ENCODE measurements at regions not wholly inside any gene's neighbourhood (a gene's known extent, or its start where the extent isn't known, plus 50 kb on each side); places are given as distances from the start of the nearest gene placed in this dataset.

DNA sequence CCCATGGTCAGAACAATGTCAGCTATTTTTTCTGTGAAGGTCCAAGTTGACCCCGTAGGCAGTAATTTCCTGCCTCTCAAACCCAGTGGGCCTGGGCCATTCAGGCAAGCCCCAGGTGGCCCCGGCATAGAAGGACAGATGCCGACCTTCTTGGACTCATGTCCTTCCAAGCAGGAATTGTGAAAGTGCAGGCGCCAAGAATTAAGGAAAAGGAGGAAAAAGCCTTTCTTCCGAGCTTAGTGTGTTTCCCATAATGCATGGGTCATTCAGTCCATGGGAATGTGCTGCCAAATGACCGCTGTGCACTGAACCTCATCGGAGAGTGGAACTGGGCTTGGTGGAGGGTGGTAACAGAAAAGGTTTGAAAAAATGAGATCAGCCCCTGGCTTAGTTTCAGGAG lies 196.5 kb upstream of the HS3ST1 start:
- ATAC-seq (no peak), DNase-seq (ENCODE audit: low spot score) (no peak)

DNA sequence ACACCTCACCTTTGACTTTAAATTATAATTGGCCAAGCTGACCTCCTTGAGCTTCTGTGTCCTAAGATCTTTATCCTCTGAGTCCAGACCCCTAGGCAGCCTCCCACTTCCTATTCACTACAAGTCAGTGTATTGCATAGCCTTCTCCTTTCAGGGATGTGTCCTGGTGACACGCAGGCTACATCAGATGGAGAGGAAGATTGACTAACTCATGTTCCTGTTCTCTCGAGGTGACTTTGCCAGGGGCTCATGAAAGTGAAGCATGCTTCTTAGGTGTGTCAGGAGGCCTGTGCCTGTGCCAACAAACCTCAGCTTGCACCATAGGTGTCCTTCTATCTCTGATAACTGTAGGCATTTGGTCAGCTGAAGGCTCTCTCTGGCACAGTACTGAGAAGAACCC lies 195.7 kb upstream of the HS3ST1 start:
- DNase-seq (ENCODE audit: low spot score) (no peak), ATAC-seq (no peak)

- ATAC-seq (peak; percentile 82), DNase-seq (ENCODE audit: low spot score) (no peak)
These were observed 195.0 kb upstream of the HS3ST1 start for GRCh38 chr4:11623726-11624037.

GRCh38 chr4:11622961-11623725 lies 194.4 kb upstream of the HS3ST1 start:
- ATAC-seq (no peak), DNase-seq (ENCODE audit: low spot score) (no peak)

- no peak for ATAC-seq
These were observed 192.2 kb upstream of the HS3ST1 start for GRCh38 chr4:11620861-11621260.

DNA sequence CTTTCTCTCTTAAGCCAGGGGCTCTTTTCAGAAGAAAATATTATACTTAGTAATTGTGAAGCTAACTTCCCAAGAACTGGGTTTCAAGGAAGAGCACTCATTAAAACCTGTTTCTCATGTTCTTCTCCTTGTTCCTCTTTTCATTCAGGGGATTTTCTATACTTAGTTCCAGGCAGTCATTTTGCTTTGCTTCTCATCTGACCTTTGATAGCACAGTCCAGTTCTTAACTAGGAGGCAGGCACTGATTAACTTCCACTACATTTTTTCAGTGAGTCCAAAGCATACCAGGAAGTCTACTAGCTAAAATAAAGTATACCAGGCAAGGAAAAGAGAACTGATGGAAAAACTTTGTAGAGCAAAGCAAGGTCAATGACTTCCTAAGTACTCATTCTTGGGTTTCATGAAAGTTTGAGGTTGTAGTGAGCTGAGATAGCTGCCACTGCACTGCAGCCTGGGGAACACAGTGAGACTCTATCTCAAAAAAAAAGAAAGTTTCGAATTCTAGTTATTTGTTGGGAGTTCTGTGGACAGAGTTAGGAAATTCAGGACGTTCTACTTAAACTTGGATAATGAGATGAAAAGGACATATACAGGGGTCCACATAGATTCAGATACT lies 190.1 kb upstream of the HS3ST1 start:
- ATAC-seq = peak; percentile 80
- DNase-seq (ENCODE audit: low spot score) = no peak

More at GRCh38 chr4:11620861-11621260, 192.2 kb upstream of the HS3ST1 start:
- DNase-seq (ENCODE audit: low spot score) = no peak

DNA sequence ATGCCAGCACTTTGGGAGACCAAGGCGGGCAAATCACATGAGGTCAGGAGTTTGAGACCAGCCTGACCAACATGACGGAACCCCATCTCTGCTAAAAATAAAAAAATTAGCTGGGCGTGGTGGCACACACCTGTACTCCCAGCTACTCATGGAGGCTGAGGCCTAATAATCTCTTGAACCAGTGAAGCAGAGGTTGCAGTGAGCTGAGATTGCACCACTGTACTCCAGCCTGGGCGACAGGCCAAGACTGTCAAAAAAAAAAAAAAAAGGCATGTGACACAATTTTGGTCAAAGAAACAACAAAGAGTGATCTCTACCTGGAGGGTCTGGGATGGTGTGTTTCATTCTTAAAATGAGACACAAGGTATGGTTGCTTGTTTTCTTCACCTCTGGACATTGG lies 188.2 kb upstream of the HS3ST1 start:
- ATAC-seq (peak; percentile 69), DNase-seq (ENCODE audit: low spot score) (no peak)

DNA sequence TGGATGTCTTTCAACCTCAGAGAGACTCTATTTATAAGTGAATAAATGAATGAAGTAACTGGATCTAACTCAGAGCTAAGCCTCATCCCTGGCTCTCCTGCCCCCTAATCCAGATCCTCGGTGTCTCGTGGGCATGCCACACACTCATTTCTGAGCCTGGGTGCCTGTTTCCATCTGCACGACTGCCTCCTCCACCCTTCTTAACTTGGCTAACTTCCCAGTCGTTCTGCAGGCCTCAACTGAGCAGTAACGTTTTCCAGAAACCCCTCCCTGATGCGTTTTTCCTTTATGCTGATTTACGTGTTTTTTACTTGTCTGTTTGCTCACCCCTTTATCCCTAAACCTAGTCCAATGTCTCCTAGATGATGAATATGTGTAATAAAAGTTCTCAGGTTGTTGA lies 186.9 kb upstream of the HS3ST1 start:
- DNase-seq (ENCODE audit: low spot score) = no peak
- ATAC-seq = no peak

DNA sequence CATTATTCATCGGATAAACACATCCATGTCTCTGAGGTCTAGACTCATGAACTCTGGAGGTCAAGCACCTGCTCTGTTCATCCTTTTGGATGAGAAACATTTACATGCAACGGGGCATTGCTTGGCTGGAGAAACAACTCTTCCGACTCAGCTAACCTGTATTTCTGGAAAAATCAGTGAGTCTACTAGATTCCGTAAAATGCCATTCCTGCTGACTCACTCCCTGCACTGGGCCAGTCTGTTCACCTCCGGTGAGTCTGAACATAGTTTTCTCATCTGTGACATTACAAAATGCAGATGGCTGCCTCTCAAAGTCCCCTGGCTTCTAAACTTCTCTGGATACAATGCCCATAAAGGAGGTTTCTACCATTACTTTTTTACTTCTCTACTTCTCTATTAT lies 185.7 kb upstream of the HS3ST1 start:
- ATAC-seq (no peak), DNase-seq (ENCODE audit: low spot score) (no peak)

DNA sequence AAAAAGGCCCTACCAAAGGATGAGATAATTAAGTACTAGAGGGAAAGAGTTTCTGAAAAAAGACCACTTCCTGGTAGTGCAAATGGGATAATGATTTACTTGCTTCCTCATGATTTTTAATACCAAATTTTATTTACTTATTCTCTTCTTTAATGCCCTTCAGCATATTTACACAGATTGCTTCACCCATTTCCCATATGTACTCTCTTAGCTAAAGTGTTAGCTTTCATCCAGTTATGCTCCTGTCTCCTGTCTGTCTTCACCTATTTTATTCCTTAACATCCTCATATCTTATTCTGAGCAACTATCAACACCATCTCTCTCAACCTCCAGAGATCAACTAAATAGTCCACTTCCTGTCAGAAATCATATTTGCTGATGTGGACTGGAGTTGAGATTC lies 183.2 kb upstream of the HS3ST1 start:
- ATAC-seq = no peak
- DNase-seq (ENCODE audit: low spot score) = no peak

- ATAC-seq (no peak), DNase-seq (ENCODE audit: low spot score) (no peak)
These were observed 181.1 kb upstream of the HS3ST1 start for GRCh38 chr4:11609751-11610150.

DNA sequence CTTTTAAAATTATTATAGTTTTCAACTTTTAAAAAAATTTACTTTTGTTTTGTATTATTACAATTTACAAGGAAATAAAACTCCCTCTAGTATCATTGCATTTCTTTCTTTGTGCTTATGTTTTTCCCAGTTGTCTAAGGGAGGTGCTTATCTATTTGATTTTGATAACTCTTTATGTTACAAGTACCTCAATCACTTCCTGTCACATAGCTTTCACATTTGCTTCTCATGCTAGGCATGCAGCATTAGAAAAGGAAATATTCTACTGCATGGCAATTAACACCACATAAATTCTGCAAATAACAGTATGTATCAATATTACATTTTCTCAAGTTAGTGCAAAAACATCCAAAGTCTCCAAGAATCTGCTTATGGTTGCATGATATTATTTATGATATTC lies 180.3 kb upstream of the HS3ST1 start:
- DNase-seq (ENCODE audit: low spot score) = no peak
- no peak for ATAC-seq

DNA sequence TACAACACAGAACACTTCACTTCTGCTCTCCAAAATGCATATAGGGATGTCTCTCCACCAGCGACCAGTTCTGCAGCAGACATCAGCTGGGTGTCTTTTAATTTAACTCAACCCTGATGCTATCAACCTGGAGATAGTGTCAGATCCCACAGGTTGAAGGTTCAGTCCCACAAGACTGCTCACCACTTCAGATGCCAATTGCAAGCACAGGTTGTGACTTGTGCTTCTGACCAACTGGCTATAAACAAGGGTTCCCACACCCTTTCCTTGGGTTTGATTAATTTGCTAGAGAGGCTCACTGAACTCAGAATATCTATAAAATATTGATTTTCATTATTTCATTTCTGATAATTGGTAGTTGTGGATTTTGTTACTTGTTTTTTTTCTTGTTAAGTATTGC lies 177.4 kb upstream of the HS3ST1 start:
- ATAC-seq = no peak
- no peak for DNase-seq (ENCODE audit: low spot score)

- no peak for ATAC-seq
- DNase-seq (ENCODE audit: low spot score) = no peak
These were observed 176.9 kb upstream of the HS3ST1 start for GRCh38 chr4:11605597-11605996.

- no peak for DNase-seq (ENCODE audit: low spot score)
- ATAC-seq = no peak
These were observed 176.1 kb upstream of the HS3ST1 start for GRCh38 chr4:11604821-11605220.

DNA sequence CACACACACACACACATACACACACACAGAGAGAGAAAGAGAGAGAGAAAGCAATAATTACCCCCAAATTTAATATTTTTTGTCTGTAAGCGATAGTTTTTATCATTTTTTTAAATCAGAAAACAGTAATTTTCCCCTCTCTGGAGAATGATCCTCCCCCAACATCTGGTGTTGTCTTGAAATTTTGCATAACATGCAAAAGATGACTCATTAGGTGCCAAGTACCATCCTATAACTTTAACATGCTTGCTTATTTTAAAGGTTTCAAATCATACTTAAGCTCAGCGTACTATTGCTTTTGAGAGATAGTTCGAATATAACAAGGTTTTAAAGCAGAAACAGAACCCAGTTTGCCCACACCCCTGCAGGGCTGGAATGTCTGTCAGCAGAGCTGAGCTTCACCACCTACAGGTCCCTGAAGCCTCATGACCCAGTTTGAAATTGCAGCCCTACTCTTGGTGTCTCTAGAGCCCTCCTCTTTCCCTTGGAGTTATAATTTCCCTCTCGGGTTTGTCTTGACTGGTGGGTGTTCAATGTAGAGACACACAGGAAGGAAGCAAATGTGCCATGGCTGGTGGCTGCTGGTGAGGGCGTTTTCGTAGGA lies 175.0 kb upstream of the HS3ST1 start:
- ATAC-seq (no peak), DNase-seq (ENCODE audit: low spot score) (no peak)

DNA sequence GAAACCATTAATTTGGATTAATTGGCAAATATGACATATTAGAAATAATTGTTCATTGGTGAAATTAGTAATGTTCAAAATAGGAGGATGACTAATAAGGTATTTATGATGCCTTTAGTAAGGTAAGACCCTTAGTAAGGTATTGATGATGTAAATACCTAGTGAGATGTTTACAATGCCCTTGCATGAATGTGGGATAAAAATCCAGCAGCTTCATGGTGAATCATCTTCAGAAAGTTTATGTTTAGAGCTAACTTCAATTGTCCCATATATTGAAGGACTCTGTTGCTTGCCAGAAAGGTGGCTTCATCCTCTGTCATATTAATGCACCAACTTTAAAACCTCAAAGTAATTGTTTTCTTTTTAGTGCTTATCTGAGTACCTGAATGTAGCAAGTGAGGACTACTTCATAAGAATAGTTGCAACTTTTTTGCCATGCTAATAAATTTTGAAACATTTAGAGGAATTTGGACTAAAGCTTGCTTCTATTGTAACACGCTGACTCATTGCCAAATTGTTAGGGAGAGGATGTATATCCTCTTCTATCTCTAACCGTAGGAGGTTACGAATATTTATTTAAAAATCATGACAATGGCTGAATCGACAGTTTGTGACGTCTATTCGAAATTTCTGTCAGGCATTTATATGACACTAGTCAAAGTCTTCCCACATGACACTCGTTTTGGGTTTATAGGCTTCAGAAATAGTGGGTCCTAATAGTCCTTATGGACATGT lies 174.1 kb upstream of the HS3ST1 start:
- DNase-seq (ENCODE audit: low spot score) (no peak), ATAC-seq (no peak)

DNA sequence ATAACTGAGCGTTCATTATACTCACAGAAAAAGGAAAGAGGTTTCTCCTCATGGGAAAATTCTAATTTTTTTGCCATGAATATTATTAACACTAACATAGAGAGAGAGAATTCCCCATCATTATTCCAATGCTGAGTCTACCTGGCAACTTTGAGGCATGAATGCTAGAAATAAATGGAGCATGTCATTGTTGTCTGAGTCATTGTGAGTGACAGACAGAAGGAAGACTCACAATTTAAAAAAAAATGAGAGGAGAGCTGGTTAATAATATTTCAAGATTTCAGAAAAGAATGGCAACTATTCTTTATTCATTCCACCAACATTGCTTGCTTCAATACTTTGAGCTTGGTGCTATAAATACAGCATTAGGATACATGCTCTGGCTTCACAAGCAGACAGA lies 170.4 kb upstream of the HS3ST1 start:
- no peak for DNase-seq (ENCODE audit: low spot score)
- ATAC-seq = no peak

GRCh38 chr4:11598591-11598990 lies 169.9 kb upstream of the HS3ST1 start:
- no peak for DNase-seq (ENCODE audit: low spot score)
- ATAC-seq = no peak

DNA sequence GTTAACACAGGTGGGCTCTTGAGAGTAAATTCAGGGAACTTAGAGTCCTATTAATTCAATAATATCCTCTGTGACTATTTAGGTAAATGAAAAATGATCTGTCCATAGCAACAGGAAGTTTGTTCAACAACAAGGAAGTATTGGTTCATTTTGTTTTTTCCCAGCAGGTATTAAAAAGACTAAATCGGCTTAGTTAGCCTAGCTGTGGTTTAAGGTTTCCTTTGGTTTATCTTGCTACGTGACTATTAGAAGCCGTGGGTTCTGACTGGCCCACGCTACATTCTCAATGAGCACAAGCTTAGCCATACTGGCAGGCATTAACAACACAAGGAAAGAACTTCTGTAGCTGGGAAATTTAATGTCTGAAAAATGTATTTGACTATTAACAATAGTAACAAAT lies 168.8 kb upstream of the HS3ST1 start:
- no peak for DNase-seq (ENCODE audit: low spot score)
- ATAC-seq = no peak

DNA sequence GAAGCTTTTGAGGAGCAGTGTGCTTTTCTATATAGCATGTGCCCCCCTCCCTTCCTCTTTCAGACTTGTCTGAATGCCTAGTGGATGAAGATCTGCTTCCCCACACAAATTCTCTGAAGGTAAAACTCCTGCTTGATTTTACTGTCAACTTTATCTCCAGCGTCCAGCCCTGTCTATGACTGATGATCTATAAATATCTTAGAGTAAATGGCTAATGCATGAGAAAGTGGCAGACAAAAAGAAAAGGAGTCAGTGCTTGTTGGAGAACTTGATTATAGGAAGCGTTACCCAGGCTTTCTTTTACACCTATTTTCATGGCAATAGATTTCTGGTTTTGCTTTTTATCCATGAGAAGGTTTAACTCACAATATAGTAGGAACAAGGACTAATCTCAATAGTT lies 168.3 kb upstream of the HS3ST1 start:
- no peak for DNase-seq (ENCODE audit: low spot score)
- no peak for ATAC-seq

DNA sequence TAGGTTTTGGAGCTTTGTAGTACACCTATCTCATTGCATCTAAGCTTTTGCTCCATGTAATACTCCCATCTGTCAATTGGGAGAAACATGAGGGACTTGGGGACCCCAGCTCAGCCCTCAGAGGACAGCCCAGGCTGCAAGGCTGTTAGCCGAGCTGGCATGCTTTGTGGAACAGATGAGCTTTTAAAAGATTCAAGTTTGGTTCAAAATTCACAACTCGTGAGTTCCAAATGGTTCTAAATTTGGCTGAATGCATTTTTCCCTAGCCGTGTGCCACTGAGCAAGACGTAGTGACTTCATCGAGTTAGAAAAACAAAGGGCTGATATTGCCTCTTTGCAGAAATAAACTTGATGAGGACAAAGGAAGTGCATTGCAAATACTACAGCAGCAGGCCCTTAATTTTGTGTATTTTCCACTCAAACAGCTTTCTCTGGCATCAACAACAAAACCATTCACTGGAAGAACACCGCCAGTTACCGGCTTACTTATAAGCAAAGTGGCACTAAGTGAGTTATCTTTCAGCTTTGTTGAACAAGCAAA lies 165.0 kb upstream of the HS3ST1 start:
- DNase-seq (ENCODE audit: low spot score) = no peak
- ATAC-seq = no peak
